ENCODE measurements at regions not wholly inside any gene's neighbourhood (a gene's known extent, or its start where the extent isn't known, plus 50 kb on each side); places are given as distances from the start of the nearest gene placed in this dataset.

DNA sequence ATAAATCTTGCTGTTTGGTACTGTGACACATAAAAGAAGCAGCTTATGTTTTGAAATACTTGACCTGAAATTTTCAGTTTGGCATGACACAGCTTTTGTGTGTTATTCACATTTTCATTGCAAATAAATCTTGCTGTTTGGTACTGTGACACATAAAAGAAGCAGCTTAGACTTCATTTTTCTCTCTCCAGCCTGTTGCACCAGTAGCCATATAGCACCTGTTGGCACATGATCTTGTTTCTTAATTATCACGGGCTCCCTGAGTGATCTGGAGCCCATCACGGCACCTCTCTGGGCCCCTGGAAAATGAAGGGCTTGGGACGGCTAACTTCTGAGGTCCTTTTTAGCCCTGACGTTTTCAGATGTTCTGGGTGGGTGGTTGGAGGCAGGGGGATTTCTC, 77.4 kb upstream of the SLCO3A1 start:
- no peak for DNase-seq (ENCODE audit: low spot score)
- in situ Hi-C loops (cut with MboI; ENCODE audit: low sequenced_read_pairs, unreplicated experiment) = no loop called here
- TF ChIP-seq CTCF (IDR thresholded peaks at IDR 0.05; ENCODE audit: borderline replicate concordance, control extremely low read depth, extremely low read depth, insufficient read depth, missing control alignments) = no peak

DNA sequence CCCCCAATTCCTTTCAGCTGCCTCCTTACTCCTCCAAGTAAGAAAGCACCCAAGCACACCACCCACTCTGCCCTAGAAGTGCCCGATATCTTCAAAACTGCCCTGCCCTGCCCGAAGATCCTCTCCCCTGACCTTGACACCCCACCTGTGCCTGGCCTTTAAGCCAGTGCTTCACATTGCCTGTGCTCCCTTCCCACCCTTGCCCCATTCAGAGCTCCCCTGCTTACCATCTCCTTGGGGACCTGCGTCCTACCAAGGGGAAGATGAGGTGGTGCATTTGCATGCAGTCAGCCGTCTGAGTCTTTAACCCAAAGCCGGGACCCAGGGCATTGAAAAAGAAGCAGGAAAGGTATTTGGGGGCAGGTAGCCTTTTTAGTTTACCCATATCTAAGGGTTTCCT, 73.5 kb upstream of the SLCO3A1 start:
- TF ChIP-seq CTCF (IDR thresholded peaks at IDR 0.05; ENCODE audit: borderline replicate concordance, control extremely low read depth, extremely low read depth, insufficient read depth, missing control alignments) = no peak
- DNase-seq (ENCODE audit: low spot score) = no peak
- in situ Hi-C loops (cut with MboI; ENCODE audit: low sequenced_read_pairs, unreplicated experiment) = no loop called here

GRCh38 chr15:91780387-91780786, 73.1 kb upstream of the SLCO3A1 start:
- DNase-seq (ENCODE audit: low spot score) = no peak
- no peak for TF ChIP-seq CTCF (IDR thresholded peaks at IDR 0.05; ENCODE audit: borderline replicate concordance, control extremely low read depth, extremely low read depth, insufficient read depth, missing control alignments)
- in situ Hi-C loops (cut with MboI; ENCODE audit: low sequenced_read_pairs, unreplicated experiment) = no loop called here

DNA sequence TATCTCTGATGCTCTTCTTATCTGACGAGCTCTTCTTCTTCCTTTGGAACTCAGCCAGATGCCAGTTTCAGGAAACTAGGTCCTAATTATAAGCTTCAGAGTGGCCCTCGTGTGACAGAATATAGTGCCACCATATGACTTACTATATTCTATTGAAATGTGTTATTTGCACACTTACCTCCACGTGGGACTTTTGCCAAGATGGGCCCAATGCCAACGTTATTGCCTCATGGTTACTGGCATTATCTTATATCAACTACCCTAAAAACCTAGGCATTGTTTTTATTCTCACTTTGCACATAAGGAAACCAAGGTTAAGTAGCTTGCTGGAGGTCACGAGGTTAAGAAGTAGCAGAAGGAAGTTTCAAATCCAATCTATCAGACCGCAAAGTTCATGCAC, 71.3 kb upstream of the SLCO3A1 start:
- in situ Hi-C loops (cut with MboI; ENCODE audit: low sequenced_read_pairs, unreplicated experiment) = no loop called here
- no peak for TF ChIP-seq CTCF (IDR thresholded peaks at IDR 0.05; ENCODE audit: borderline replicate concordance, control extremely low read depth, extremely low read depth, insufficient read depth, missing control alignments)
- no peak for DNase-seq (ENCODE audit: low spot score)

DNA sequence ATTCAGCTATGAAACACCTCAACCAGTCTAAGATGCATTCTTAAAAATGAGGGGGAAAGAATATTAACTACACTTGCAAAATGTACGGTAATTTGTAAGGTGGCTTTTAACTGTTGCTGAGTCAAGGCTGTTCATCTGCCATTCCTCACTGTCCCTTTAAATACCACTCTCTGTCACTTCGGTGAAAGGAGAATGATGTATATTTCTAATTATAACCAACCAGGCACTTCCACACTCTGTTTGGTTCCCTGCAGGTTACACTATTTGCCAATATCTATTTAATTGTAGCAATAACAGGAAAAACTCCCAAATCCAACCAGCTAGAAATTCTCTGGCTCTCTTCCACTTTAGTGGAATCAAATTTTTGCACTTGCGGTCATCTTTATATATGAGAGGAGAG, 70.5 kb upstream of the SLCO3A1 start:
- no peak for DNase-seq (ENCODE audit: low spot score)
- no peak for TF ChIP-seq CTCF (IDR thresholded peaks at IDR 0.05; ENCODE audit: borderline replicate concordance, control extremely low read depth, extremely low read depth, insufficient read depth, missing control alignments)
- in situ Hi-C loops (cut with MboI; ENCODE audit: low sequenced_read_pairs, unreplicated experiment) = no loop called here

- TF ChIP-seq CTCF (IDR thresholded peaks at IDR 0.05; ENCODE audit: borderline replicate concordance, control extremely low read depth, extremely low read depth, insufficient read depth, missing control alignments) = no peak
- no peak for DNase-seq (ENCODE audit: low spot score)
- in situ Hi-C loops (cut with MboI; ENCODE audit: low sequenced_read_pairs, unreplicated experiment) = no loop called here
These were observed 70.1 kb upstream of the SLCO3A1 start for GRCh38 chr15:91783451-91783850.

Data from GM13976 (cell line).